ENCODE measurements at regions not wholly inside any gene's neighbourhood (a gene's known extent, or its start where the extent isn't known, plus 50 kb on each side); places are given as distances from the start of the nearest gene placed in this dataset.

- Mint-ChIP-seq H3K36me3 (ENCODE audit: low read depth) (peaks cover 44% of the 10 kb centered on the region), H3K4me1 (ENCODE audit: low read depth) (peaks cover 97% of the 10 kb centered on the region)
- DNase-seq = peak; percentile 66
Observed at GRCh38 chr12:47396902-47397663, 308.7 kb downstream of the RPAP3 start.

DNA sequence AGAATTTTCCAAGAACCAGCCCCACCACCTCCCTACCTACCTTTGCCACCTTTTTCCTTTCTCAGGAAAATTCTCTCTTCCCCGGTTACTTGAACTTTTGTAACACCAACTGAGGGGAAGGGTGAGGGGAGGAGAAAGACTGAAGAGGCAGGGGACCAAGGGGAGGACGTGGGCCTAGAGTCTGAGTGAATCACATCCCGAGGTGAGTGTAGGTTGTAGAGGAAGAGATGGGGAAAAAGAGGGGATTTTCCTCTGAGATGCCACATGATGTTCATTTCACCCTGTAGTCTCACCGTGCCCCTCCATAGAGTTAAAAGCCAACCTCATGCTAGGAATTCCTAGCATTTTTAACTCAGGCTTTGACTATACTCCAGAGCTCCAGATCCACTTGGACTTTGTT lies 311.8 kb downstream of the RPAP3 start:
- Mint-ChIP-seq H3K9me3 (peaks cover 20% of the 10 kb centered on the region), H3K4me3 (peak overlapping the region; percentile 71), H3K27me3 (no peaks in the 10 kb centered on the region), H3K36me3 (ENCODE audit: low read depth) (peaks cover 43% of the 10 kb centered on the region), H3K4me1 (ENCODE audit: low read depth) (peaks cover 94% of the 10 kb centered on the region), H3K27ac (peak overlapping the region; percentile 100)
- no peak for DNase-seq

More at GRCh38 chr12:47396902-47397663, 308.7 kb downstream of the RPAP3 start:
- Mint-ChIP-seq H3K9me3 (peaks cover 22% of the 10 kb centered on the region), H3K27me3 (no peaks in the 10 kb centered on the region), H3K27ac (peak overlapping the region; percentile 95), H3K4me3 (peak overlapping the region; percentile 38)

- Mint-ChIP-seq H3K36me3 (ENCODE audit: low read depth) (peaks cover 45% of the 10 kb centered on the region), H3K4me1 (ENCODE audit: low read depth) (peaks cover 96% of the 10 kb centered on the region), H3K27me3 (no peaks in the 10 kb centered on the region), H3K9me3 (peaks cover 23% of the 10 kb centered on the region), H3K27ac (peak overlapping the region; percentile 100), H3K4me3 (peak overlapping the region; percentile 71)
- DNase-seq = no peak
Observed at GRCh38 chr12:47393403-47393790, 312.4 kb downstream of the RPAP3 start.

- Mint-ChIP-seq H3K27me3 (no peaks in the 10 kb centered on the region), H3K27ac (peak overlapping the region; percentile 100), H3K4me1 (ENCODE audit: low read depth) (peaks cover 89% of the 10 kb centered on the region), H3K4me3 (peak overlapping the region; percentile 72), H3K9me3 (peaks cover 16% of the 10 kb centered on the region), H3K36me3 (ENCODE audit: low read depth) (peaks cover 37% of the 10 kb centered on the region)
- peak; percentile 76 for DNase-seq
Observed at GRCh38 chr12:47391566-47391965, 311.8 kb upstream of the AMIGO2 start.

GRCh38 chr12:47388712-47389111 lies 309.0 kb upstream of the AMIGO2 start:
- Mint-ChIP-seq H3K27me3 (no peaks in the 10 kb centered on the region), H3K4me1 (ENCODE audit: low read depth) (peaks cover 86% of the 10 kb centered on the region)

GRCh38 chr12:47387994-47388393 lies 308.2 kb upstream of the AMIGO2 start:
- peak overlapping the region; percentile 89 for H3K27ac Mint-ChIP-seq
- H3K9me3 Mint-ChIP-seq = peaks cover 17% of the 10 kb centered on the region
- no peaks in the 10 kb centered on the region for H3K27me3 Mint-ChIP-seq
- peaks cover 33% of the 10 kb centered on the region for H3K36me3 Mint-ChIP-seq (ENCODE audit: low read depth)
- H3K4me3 Mint-ChIP-seq = no peak overlapping the region
- peaks cover 84% of the 10 kb centered on the region for H3K4me1 Mint-ChIP-seq (ENCODE audit: low read depth)
- DNase-seq = no peak

More at GRCh38 chr12:47388712-47389111, 309.0 kb upstream of the AMIGO2 start:
- peaks cover 16% of the 10 kb centered on the region for H3K9me3 Mint-ChIP-seq
- H3K4me3 Mint-ChIP-seq = no peak overlapping the region
- H3K36me3 Mint-ChIP-seq (ENCODE audit: low read depth) = peaks cover 33% of the 10 kb centered on the region
- DNase-seq = no peak
- peak overlapping the region; percentile 89 for H3K27ac Mint-ChIP-seq

GRCh38 chr12:47385653-47386052 lies 305.9 kb upstream of the AMIGO2 start:
- H3K36me3 Mint-ChIP-seq (ENCODE audit: low read depth) = peaks cover 33% of the 10 kb centered on the region
- peaks cover 26% of the 10 kb centered on the region for H3K9me3 Mint-ChIP-seq
- no peak for DNase-seq
- H3K4me1 Mint-ChIP-seq (ENCODE audit: low read depth) = peaks cover 80% of the 10 kb centered on the region
- no peaks in the 10 kb centered on the region for H3K27me3 Mint-ChIP-seq
- H3K27ac Mint-ChIP-seq = peak overlapping the region; percentile 76
- H3K4me3 Mint-ChIP-seq = no peak overlapping the region

GRCh38 chr12:47383942-47384341 lies 304.2 kb upstream of the AMIGO2 start:
- H3K9me3 Mint-ChIP-seq = peaks cover 21% of the 10 kb centered on the region
- H3K27ac Mint-ChIP-seq = peak overlapping the region; percentile 81
- H3K4me1 Mint-ChIP-seq (ENCODE audit: low read depth) = peaks cover 76% of the 10 kb centered on the region
- no peaks in the 10 kb centered on the region for H3K27me3 Mint-ChIP-seq
- no peak overlapping the region for H3K4me3 Mint-ChIP-seq
- no peak for DNase-seq
- peaks cover 24% of the 10 kb centered on the region for H3K36me3 Mint-ChIP-seq (ENCODE audit: low read depth)

- Mint-ChIP-seq H3K9me3 (peaks cover 21% of the 10 kb centered on the region), H3K27ac (peak overlapping the region; percentile 19), H3K27me3 (no peaks in the 10 kb centered on the region), H3K4me3 (no peak overlapping the region), H3K36me3 (ENCODE audit: low read depth) (peaks cover 14% of the 10 kb centered on the region), H3K4me1 (ENCODE audit: low read depth) (peaks cover 76% of the 10 kb centered on the region)
- DNase-seq = no peak
Observed at GRCh38 chr12:47382305-47382704, 302.5 kb upstream of the AMIGO2 start.

DNA sequence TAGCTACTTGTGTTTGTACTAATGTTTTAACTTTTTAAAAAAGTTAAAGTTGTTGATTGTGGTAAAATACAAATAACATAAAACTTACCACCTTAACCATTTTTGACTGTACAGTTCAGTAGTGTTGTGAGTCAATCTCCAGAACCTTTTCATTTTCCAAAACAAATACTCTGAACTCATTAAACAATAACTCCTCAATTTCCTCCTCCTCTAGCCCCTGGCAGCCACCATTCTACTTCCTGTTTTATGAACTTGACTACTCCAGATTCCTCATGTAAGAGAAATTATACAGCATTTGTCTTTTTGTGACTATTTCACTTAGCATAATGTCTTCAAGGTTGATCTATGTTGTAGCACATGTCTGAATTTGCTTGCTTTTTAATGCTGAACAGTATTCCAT lies 299.1 kb upstream of the AMIGO2 start:
- DNase-seq = no peak
- Mint-ChIP-seq H3K4me3 (no peak overlapping the region), H3K27ac (peak overlapping the region; percentile 59), H3K36me3 (ENCODE audit: low read depth) (peaks cover 13% of the 10 kb centered on the region), H3K27me3 (no peaks in the 10 kb centered on the region), H3K9me3 (peaks cover 40% of the 10 kb centered on the region), H3K4me1 (ENCODE audit: low read depth) (peaks cover 56% of the 10 kb centered on the region)

DNA sequence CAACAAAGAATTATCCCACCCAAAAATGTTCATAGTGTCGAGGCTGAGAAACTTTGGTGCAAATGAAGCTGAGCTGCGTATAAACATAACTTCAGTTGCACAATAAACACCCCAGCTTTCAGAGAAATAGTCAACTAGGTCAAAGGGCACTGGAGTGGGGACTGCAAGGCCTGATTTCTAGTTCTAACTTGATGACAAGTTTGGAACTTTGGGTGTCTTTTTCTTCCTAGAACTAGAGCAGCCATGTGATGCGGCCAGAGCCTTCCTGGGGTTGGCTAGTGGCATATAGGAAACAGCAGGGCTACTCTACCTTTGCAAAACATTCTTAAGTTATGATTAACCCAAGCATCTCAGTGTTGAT lies 298.4 kb upstream of the AMIGO2 start:
- no peak overlapping the region for H3K4me3 Mint-ChIP-seq
- peaks cover 13% of the 10 kb centered on the region for H3K36me3 Mint-ChIP-seq (ENCODE audit: low read depth)
- no peaks in the 10 kb centered on the region for H3K27me3 Mint-ChIP-seq
- H3K9me3 Mint-ChIP-seq = peaks cover 40% of the 10 kb centered on the region
- peaks cover 51% of the 10 kb centered on the region for H3K4me1 Mint-ChIP-seq (ENCODE audit: low read depth)
- DNase-seq = no peak
- H3K27ac Mint-ChIP-seq = no peak overlapping the region

GRCh38 chr12:47377414-47378221 lies 297.9 kb upstream of the AMIGO2 start:
- peak overlapping the region; percentile 56 for H3K27ac Mint-ChIP-seq
- peaks cover 36% of the 10 kb centered on the region for H3K9me3 Mint-ChIP-seq
- no peak for DNase-seq
- peaks cover 17% of the 10 kb centered on the region for H3K36me3 Mint-ChIP-seq (ENCODE audit: low read depth)
- H3K4me1 Mint-ChIP-seq (ENCODE audit: low read depth) = peaks cover 51% of the 10 kb centered on the region
- H3K27me3 Mint-ChIP-seq = no peaks in the 10 kb centered on the region
- H3K4me3 Mint-ChIP-seq = no peak overlapping the region

- Mint-ChIP-seq H3K4me1 (ENCODE audit: low read depth) (peaks cover 49% of the 10 kb centered on the region), H3K4me3 (no peak overlapping the region), H3K27ac (no peak overlapping the region), H3K36me3 (ENCODE audit: low read depth) (peaks cover 19% of the 10 kb centered on the region), H3K27me3 (no peaks in the 10 kb centered on the region), H3K9me3 (peaks cover 31% of the 10 kb centered on the region)
- no peak for DNase-seq
Observed at GRCh38 chr12:47376927-47377326, 297.2 kb upstream of the AMIGO2 start.

GRCh38 chr12:47373554-47374150 lies 293.9 kb upstream of the AMIGO2 start:
- H3K9me3 Mint-ChIP-seq = peaks cover 22% of the 10 kb centered on the region
- H3K27me3 Mint-ChIP-seq = no peaks in the 10 kb centered on the region
- peaks cover 33% of the 10 kb centered on the region for H3K36me3 Mint-ChIP-seq (ENCODE audit: low read depth)
- no peak for DNase-seq
- no peak overlapping the region for H3K27ac Mint-ChIP-seq
- peaks cover 43% of the 10 kb centered on the region for H3K4me1 Mint-ChIP-seq (ENCODE audit: low read depth)
- H3K4me3 Mint-ChIP-seq = no peak overlapping the region
